GM21737 (cell line): ENCODE measurements at regions not wholly inside any gene's neighbourhood (a gene's known extent, or its start where the extent isn't known, plus 50 kb on each side); places are given as distances from the start of the nearest gene placed in this dataset.
"Not testable (repeated sequence)": the region's sequence is repeated elsewhere in the genome, so short reads cannot be mapped to it uniquely, and the experiment has no call there.

Experiments
- ATAC-seq: cut with Tn5 transposase; IDR thresholded peaks from one replicate; pipeline ENCODE4 v1.9.1; 2021; ENCODE audit warnings: mild to moderate bottlenecking, moderate library complexity; ENCODE audit not compliant: unreplicated experiment

DNA sequence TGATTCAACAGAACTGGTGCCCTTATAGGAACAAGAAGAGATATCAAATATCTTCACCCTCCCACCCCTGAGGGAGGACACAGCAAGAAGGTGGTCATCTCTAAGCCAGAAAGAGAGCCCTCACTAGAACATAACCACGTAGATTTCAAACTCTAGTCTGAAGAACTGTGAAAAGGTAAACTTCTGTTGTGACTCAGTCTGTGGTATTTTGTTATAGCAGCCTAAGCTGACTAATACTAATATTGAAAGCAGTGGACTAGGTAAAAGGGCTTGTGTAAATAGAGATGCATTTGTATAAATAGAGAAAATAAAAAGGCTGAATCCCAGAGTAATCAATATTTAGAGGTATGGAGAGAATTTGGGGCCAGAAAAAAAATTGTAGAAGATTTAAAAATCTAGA lies 157.6 kb upstream of the CCNH start:
- no peak for ATAC-seq

DNA sequence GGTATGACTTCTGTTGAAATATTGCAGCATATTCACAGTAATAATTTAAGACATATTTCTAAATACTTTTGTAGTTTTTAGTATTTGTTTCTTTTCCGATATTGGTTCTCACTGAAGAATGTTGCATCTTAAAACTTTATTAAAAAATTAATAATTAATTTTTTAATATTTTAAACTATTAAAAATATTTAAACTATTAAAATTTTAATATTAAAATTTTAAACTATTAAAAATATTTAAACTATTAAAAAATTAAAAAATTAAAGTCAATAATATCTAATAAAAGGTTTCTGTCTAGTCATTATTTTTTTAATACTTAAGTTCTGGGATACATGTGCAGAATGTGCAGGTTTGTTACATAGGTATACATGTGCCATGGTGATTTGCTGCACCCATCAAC lies 149.3 kb upstream of the CCNH start:
- no peak for ATAC-seq

- ATAC-seq = no peak
Measured at GRCh38 chr5:87560528-87560927, 147.8 kb upstream of the CCNH start.

GRCh38 chr5:87551911-87552310 lies 139.2 kb upstream of the CCNH start:
- ATAC-seq = no peak

GRCh38 chr5:87541676-87542075 lies 128.9 kb upstream of the CCNH start:
- no peak for ATAC-seq

DNA sequence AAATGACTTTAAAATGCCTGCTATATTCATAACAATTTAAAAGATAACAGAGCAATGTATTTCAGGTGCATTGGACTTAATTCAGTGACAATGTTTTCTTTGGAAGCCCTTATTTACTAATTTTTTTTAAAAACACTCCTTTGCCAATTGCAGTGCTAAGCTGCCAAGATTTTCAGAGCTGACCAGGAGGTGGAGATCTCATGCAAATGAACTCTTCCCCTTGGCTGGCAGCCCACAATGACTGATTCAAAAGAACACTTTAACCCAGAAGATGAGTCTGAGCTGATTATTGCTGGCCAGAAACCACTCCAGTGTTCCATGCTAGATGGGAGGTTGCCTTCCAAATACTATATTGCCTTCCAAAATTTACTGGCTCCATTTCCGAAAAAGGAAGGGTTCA lies 128.3 kb upstream of the CCNH start:
- no peak for ATAC-seq

DNA sequence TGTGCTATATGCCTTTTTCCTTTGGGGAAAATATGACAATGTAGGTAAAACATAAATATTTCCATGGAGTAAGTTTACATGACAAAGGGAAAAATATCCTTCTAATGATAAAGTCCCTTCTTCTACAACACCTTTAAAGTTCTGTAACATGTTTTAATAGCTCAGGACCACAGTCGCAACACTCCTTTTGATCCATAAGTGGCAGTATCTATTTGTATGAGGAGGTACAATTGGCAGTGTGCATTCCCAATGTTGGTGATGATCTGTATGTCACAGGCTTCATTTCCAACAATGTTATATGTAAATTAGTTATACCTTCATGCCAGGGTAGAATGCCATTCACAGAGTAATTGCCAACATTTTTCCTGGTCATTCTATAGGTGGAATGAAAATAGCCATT lies 127.1 kb upstream of the CCNH start:
- no peak for ATAC-seq

DNA sequence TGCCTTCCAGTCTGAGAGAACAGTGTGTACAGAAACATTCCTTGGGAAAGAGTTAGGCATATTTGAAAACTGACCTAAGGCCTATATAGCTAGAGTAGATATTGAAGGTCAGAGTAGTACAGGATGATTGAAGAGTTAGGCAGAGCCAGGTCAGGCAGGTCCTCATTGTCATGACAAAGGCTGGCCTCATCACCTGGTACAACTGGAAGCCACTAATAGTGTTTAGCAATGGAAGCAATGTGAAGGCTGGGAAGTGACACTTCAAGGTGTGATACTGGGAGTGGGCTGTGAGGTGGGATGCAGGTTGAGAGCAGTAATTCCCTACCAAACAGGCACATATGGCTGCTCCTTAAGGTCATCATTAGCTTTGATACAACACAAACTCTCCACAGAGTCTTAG lies 123.6 kb upstream of the CCNH start:
- no peak for ATAC-seq

DNA sequence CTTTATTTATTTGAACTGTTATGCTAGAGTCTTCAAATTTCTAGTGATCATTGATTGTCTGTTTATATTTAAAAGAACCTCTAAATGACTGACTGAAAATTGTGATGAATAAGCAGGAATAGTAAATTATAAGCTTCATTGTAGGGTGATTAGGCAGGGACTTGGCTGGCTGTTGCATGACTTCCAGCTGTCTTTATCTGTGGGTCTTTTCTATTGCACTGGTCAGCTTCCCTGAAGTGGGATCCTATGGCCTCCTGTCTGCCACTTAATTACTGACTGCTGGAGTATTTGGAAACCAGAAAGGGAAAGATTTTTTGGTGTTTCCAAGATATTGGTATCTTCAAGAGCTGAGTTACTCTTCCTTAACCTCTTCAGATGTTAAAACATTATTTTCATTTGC lies 123.0 kb upstream of the CCNH start:
- no peak for ATAC-seq

DNA sequence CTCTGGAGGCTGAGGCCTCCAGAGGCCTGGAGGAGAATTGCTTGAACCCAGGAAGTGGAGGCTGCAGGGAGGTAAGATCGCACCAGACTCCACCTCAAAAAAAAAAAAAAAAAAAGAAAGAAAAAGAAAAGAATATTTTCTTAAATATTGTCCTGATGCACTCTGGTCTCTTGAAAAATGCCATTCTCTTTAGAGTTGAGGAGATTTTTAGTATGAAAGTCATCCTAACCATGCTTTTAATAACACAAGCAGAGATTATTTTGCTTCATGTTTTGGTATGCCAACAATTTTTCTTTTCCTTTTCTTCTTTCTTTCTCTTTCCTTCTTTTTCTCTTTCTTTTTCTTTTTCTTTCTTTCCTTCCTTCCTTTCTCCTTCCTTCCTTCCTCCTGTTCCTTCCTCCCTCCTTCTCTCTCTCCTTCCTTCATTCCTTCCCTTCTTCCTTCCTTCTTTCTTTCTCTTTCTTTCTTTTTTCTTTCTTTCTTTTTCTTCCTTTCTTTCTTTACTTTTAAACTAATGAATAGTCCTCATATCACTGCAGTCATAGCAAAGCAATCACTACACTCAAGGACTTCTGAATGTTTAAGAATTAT lies 116.9 kb upstream of the CCNH start:
- no peak for ATAC-seq

DNA sequence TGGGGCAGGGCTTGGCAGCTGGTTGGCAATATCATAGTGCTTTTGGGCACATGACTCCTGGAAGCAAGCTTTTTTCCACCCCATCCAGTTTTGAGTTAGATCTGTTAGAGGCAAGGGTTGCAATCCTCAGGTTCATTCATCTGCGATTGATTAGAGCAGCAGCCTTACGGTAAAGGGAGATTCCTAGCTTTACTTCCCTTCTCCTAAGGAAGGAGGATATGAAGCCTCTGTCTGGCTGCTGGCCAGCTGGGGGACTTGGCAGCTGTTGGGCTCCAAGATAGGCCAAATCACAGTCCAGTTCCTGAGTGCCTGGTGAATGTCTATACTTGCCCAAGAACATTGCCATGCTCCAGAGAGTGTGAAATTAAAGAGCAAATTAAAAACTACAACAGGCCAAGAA lies 113.4 kb upstream of the CCNH start:
- ATAC-seq = no peak

DNA sequence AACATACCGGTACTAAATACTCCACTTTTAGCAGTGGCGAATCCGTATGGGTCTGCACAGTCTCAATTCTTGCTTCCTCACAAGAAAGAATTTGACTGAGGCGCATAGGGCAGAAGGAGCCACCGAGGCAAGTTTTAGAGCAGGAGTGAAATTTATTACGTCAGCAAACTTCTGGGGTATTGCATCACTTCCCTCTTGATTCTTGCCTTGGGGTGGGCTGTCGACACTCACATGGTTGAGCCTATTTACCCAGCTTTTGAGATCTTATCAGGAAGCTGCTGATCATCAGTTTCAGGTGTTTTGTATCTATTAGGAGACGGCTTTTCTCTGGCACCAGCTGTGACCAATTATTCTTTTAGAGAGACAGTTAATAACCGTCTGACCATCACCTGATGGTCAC lies 111.5 kb upstream of the CCNH start:
- ATAC-seq = no peak

GRCh38 chr5:87511778-87512177 lies 99.0 kb upstream of the CCNH start:
- not testable (repeated sequence) for ATAC-seq

DNA sequence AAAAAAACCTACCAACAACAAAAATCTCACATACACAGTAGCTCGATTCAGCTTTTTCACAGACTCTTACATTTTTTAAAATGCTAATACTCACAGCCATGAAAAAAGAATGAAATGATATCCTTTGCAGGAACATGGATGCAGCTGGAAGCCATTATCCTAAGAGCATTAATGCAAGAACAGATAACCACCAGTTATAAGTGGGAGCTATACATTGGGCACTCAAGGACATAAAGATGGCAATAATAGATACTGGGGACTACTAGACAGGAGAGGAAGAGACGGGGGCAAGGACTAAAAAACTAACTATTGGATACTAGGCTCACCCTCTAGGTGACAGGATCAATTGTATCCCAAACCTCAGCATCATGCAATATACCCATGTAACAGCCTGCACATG lies 90.3 kb upstream of the CCNH start:
- ATAC-seq = no peak

DNA sequence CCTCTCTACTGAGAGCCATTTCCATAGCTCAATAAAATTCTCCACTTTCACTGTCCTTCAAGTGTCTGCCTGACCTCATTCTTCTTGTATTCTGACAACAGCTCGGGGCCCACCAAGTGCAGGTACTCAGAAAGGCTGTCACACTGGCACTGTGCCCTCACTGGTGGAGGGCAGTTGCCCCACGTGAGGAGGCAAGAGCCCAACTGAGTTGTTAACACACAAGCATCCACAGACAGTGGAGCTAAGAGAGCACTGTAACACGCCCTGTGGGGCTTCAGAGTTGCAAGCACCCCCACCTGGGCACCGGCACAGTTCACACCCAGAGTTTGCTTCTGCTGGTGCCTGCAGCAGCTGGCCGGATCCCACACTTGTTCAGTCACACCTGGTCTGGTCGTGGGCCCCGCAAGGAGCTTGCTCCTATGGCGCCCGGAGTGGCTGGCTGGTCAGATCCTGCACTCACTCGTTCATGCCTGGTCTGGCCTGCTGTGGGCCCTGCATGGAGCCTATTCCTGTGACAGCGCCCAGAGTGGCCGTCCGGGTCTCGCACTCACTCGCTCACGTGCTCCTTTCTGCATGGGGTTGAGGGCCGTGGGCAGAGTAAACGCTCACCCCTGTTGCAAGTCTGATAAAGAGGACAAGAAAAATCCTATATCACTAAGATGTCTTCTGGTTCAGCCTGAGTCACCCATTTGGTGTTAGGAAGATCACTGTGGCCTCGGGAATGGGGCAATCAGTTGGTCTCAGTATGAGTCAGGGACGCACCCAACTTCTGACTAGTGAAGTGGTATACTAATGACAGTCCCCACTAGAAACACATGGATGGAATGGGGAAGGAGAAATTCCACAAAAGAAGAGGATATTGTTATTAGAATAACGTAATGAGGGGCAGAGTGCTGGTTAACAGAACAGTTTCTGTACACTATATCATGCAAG lies 87.0 kb upstream of the CCNH start:
- ATAC-seq = no peak
